DOHH2 (cell line): ENCODE measurements at regions not wholly inside any gene's neighbourhood (a gene's known extent, or its start where the extent isn't known, plus 50 kb on each side); places are given as distances from the start of the nearest gene placed in this dataset.

Experiments used
- CTCF ChIP-seq: fragments of 200-600 bp; sonication (generic); IDR thresholded peaks from one replicate; pipeline ENCODE4 v1.5.1; 2014; ENCODE audit warnings: antibody characterized with exemption, mild to moderate bottlenecking, low read depth, low read length; ENCODE audit not compliant: poor library complexity, severe bottlenecking
- EZH2phosphoT487 ChIP-seq: fragments of 200-600 bp; sonication (generic); IDR thresholded peaks from 2 replicates; pipeline ENCODE4 v1.6.1; 2017; ENCODE audit warnings: borderline replicate concordance, mild to moderate bottlenecking, antibody characterized with exemption, low read length, moderate library complexity, mixed read lengths

DNA sequence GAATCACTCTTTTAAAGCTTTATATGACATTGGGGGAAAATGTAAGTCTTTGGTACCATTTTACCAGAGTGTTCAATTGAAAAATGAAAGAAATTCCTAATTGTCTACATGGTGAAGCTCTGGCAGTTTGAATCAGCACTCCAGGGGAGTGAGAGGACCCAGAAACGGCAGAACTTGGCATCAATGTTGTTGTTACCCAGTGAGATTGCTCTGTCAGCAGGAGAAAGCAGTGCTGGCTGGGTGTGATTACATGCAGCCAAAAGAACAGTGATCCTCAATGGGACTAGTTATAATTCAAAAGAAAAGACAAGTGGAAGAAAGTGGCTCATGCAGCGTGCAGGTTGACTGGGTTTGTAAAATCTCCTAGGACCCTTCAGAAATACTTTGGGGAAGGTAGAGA is 206.4 kb downstream of the PTPRC start:
- TF ChIP-seq EZH2phosphoT487 (no peak), CTCF (no peak)
